Activated CD4-positive, alpha-beta T cell treated with anti-CD3 and anti-CD28 coated beads, Interleukin-2, Interleukin-6, amounts not matched to agents 100 ng/mL and 50 ng/mL, durations not matched to agents 16 hours and 8 hours (primary cell): ENCODE measurements at regions not wholly inside any gene's neighbourhood (a gene's known extent, or its start where the extent isn't known, plus 50 kb on each side); places are given as distances from the start of the nearest gene placed in this dataset.

Experiments used
- DNase-seq: peaks from one replicate; pipeline ENCODE4 v3.0.0-alpha.2; 2020

GRCh38 chr10:44240584-44241205, 144.2 kb downstream of the CXCL12 start:
- DNase-seq: no peak

GRCh38 chr10:44238212-44238611, 146.7 kb downstream of the CXCL12 start:
- DNase-seq: no peak

GRCh38 chr10:44237364-44238049, 147.4 kb downstream of the CXCL12 start:
- no peak for DNase-seq

- DNase-seq: no peak
Measured at GRCh38 chr10:44235363-44235762, 149.5 kb downstream of the CXCL12 start.

GRCh38 chr10:44234483-44234875, 150.4 kb downstream of the CXCL12 start:
- no peak for DNase-seq

- DNase-seq: no peak
Measured at GRCh38 chr10:44233561-44234482, 151.1 kb downstream of the CXCL12 start.

- DNase-seq: no peak
Measured at GRCh38 chr10:44217274-44217820, 167.6 kb downstream of the CXCL12 start.

GRCh38 chr10:44216073-44216472, 168.8 kb downstream of the CXCL12 start:
- DNase-seq: no peak

- no peak for DNase-seq
Measured at GRCh38 chr10:44209811-44210210, 175.1 kb downstream of the CXCL12 start.

GRCh38 chr10:44207160-44207559, 177.7 kb downstream of the CXCL12 start:
- no peak for DNase-seq

GRCh38 chr10:44206127-44206818, 178.6 kb downstream of the CXCL12 start:
- DNase-seq: no peak

GRCh38 chr10:44205067-44205466, 179.8 kb downstream of the CXCL12 start:
- DNase-seq: no peak

- DNase-seq: no peak
Measured at GRCh38 chr10:44203535-44203934, 181.4 kb downstream of the CXCL12 start.

- DNase-seq: no peak
Measured at GRCh38 chr10:44202952-44203351, 181.9 kb downstream of the CXCL12 start.

GRCh38 chr10:44201656-44202055, 183.2 kb downstream of the CXCL12 start:
- no peak for DNase-seq

- no peak for DNase-seq
Measured at GRCh38 chr10:44201011-44201410, 183.9 kb downstream of the CXCL12 start.

- DNase-seq: no peak
Measured at GRCh38 chr10:44199991-44200655, 184.8 kb downstream of the CXCL12 start.

- no peak for DNase-seq
Measured at GRCh38 chr10:44199267-44199666, 185.6 kb downstream of the CXCL12 start.

- DNase-seq: no peak
Measured at GRCh38 chr10:44198780-44199097, 186.2 kb downstream of the CXCL12 start.

GRCh38 chr10:44198096-44198779, 186.7 kb downstream of the CXCL12 start:
- DNase-seq: no peak

GRCh38 chr10:44197646-44198045, 187.3 kb downstream of the CXCL12 start:
- no peak for DNase-seq

- DNase-seq: no peak
Measured at GRCh38 chr10:44196336-44196735, 188.6 kb downstream of the CXCL12 start.
